SK-N-SH (cell line): ENCODE measurements at regions not wholly inside any gene's neighbourhood (a gene's known extent, or its start where the extent isn't known, plus 50 kb on each side); places are given as distances from the start of the nearest gene placed in this dataset.

Source experiments
- CTCF ChIA-PET: fragments of 300-600, 350-600 bp; formaldehyde crosslinking; extraction: SDS; loops from one replicate; lab custom pipeline; 2021; lab: Yijun Ruan, JAX
- POLR2A ChIA-PET: fragments of 350-600 bp; sonication (Branson Sonifier 250); formaldehyde crosslinking; extraction: SDS; loops from one replicate; lab custom pipeline; 2020; ENCODE audit warnings: antibody characterized with exemption, inconsistent platforms; lab: Yijun Ruan, JAX
- DNase-seq: peaks from one replicate; pipeline ENCODE4 v3.0.0; 2012
- H2AFZ ChIP-seq: fragments of 200-600 bp; sonication (generic); 2 replicates; pipeline ENCODE4 v1.8.1; 2016; ENCODE audit warnings: antibody characterized with exemption, mild to moderate bottlenecking, low read depth
- H3F3A ChIP-seq: fragments of 200-600 bp; sonication (generic); replicated peaks from 2 replicates; pipeline ENCODE3; 2016; ENCODE audit warnings: antibody characterized with exemption, mild to moderate bottlenecking; ENCODE audit not compliant: insufficient read depth
- H3K27ac ChIP-seq, 2 experiments: fragments of 200-500 bp in 1 of 2; fragments of 200-600 bp in 1 of 2; sonication (Bioruptor generic) in 1 of 2; sonication (generic), shearing (Covaris generic) in 1 of 2; 2 replicates each; pipeline versions ENCODE4 v1.5.1 to v1.6.1; 2014 to 2016; ENCODE audit warnings: low read depth in 2 of 2, inconsistent platforms in 1 of 2, low read length in 1 of 2, mild to moderate bottlenecking in 1 of 2, mixed read lengths in 1 of 2
- H3K27me3 ChIP-seq: fragments of 200-600 bp; sonication (generic), shearing (Covaris generic); 2 replicates; pipeline ENCODE4 v1.6.1; 2016; ENCODE audit warnings: mixed run types; ENCODE audit not compliant: insufficient read depth
- H3K36me3 ChIP-seq, 2 experiments: fragments of 200-500 bp in 1 of 2; fragments of 200-600 bp in 1 of 2; sonication (Bioruptor generic) in 1 of 2; sonication (generic) in 1 of 2; replicated peaks in 1 of 2; 2 replicates each; pipeline versions ENCODE3 to v1.5.1; 2014 to 2016; ENCODE audit warnings: low read length in 1 of 2, mild to moderate bottlenecking in 1 of 2; ENCODE audit not compliant: insufficient read depth in 2 of 2, control insufficient read depth in 1 of 2
- H3K4me1 ChIP-seq, 2 experiments: fragments of 200-500 bp in 1 of 2; fragments of 200-600 bp in 1 of 2; sonication (Bioruptor generic) in 1 of 2; sonication (generic), shearing (Covaris generic) in 1 of 2; 2 replicates each; pipeline versions ENCODE4 v1.5.1 to v1.6.1; 2014 to 2016; ENCODE audit warnings: low read depth in 1 of 2, low read length in 1 of 2, mixed run types in 1 of 2; ENCODE audit not compliant: insufficient read depth in 2 of 2, control insufficient read depth in 1 of 2
- H3K4me2 ChIP-seq: fragments of 200-600 bp; sonication (generic), shearing (Covaris generic); 2 replicates; pipeline ENCODE4 v1.6.1; 2017; ENCODE audit warnings: mixed run types
- H3K4me3 ChIP-seq, 2 experiments: fragments of 200-500 bp in 1 of 2; fragments of 200-600 bp in 1 of 2; sonication (Bioruptor generic) in 1 of 2; sonication (generic), shearing (Covaris generic) in 1 of 2; 2 replicates each; pipeline versions ENCODE4 v1.5.1 to v1.8.1; 2014 to 2016; ENCODE audit warnings: low read depth in 2 of 2, inconsistent platforms in 1 of 2, low read length in 1 of 2, mild to moderate bottlenecking in 1 of 2, mixed read lengths in 1 of 2, moderate library complexity in 1 of 2
- H3K79me2 ChIP-seq: fragments of 200-600 bp; sonication (generic); 2 replicates; pipeline ENCODE4 v1.8.1; 2017; ENCODE audit warnings: mild to moderate bottlenecking; ENCODE audit not compliant: insufficient read depth
- H3K9ac ChIP-seq: fragments of 200-600 bp; sonication (generic); 2 replicates; pipeline ENCODE4 v1.6.1; 2017; ENCODE audit warnings: mixed run types
- H3K9me2 ChIP-seq: fragments of 200-600 bp; sonication (generic); 2 replicates; pipeline ENCODE4 v1.6.1; 2017; ENCODE audit warnings: mixed run types
- H3K9me3 ChIP-seq: fragments of 200-600 bp; sonication (generic); 2 replicates; pipeline ENCODE4 v1.6.1; 2017; ENCODE audit warnings: mixed run types, mild to moderate bottlenecking, moderate library complexity
- H4K20me1 ChIP-seq: fragments of 200-600 bp; sonication (generic); 2 replicates; pipeline ENCODE4 v1.6.1; 2017; ENCODE audit warnings: mild to moderate bottlenecking, mixed run types; ENCODE audit not compliant: insufficient read depth
- CHD2 ChIP-seq: fragments of 150-350 bp; IDR thresholded peaks from 2 replicates; pipeline ENCODE4 v1.6.1; 2018; ENCODE audit warnings: low read length; ENCODE audit not compliant: partially characterized antibody
- CTCF ChIP-seq: fragments of 200-600 bp; sonication (generic); IDR thresholded peaks from 2 replicates; pipeline ENCODE4 v1.6.1; 2017; ENCODE audit warnings: antibody characterized with exemption, mild to moderate bottlenecking, moderate library complexity
- ELF1 ChIP-seq: IDR thresholded peaks from 2 replicates; pipeline ENCODE4 v1.4.0; 2012
- EP300 ChIP-seq, 2 experiments: IDR thresholded peaks; 2 replicates each; pipeline versions ENCODE4 v1.4.0 to v1.6.1; 2012; ENCODE audit warnings: borderline replicate concordance in 1 of 2, low read depth in 1 of 2, low read length in 1 of 2
- EZH2phosphoT487 ChIP-seq: fragments of 200-600 bp; sonication (generic); IDR thresholded peaks from 2 replicates; pipeline ENCODE4 v1.6.1; 2017; ENCODE audit warnings: low read depth, mixed run types, mild to moderate bottlenecking, antibody characterized with exemption, moderate library complexity, borderline replicate concordance
- FOXJ3 ChIP-seq: sonication (generic); formaldehyde crosslinking; IDR thresholded peaks from 2 replicates; pipeline ENCODE4 v1.5.1; 2020; ENCODE audit warnings: mild to moderate bottlenecking, missing genetic modification reagents
- GABPA ChIP-seq: IDR thresholded peaks from 2 replicates; pipeline ENCODE4 v1.4.0; 2012; ENCODE audit warnings: low read depth, mild to moderate bottlenecking
- MEF2A ChIP-seq: IDR thresholded peaks from 2 replicates; pipeline ENCODE4 v1.4.0; 2012; ENCODE audit warnings: low read depth, borderline replicate concordance
- NFIC ChIP-seq: IDR thresholded peaks from 2 replicates; pipeline ENCODE4 v1.4.0; 2012; ENCODE audit warnings: borderline replicate concordance
- NRF1 ChIP-seq: IDR thresholded peaks from 2 replicates; pipeline ENCODE4 v1.6.1; 2012; ENCODE audit warnings: low read depth, mild to moderate bottlenecking, low read length
- POLR2AphosphoS5 ChIP-seq: IDR thresholded peaks from 2 replicates; pipeline ENCODE4 v1.6.1; 2012; ENCODE audit warnings: low read depth, low read length
- RFX5 ChIP-seq: IDR thresholded peaks from 2 replicates; pipeline ENCODE4 v1.6.1; 2012; ENCODE audit warnings: mild to moderate bottlenecking, improper control_type of control experiment, low read length
- USF2 ChIP-seq: fragments of 150-350 bp; IDR thresholded peaks from 2 replicates; pipeline ENCODE4 v1.6.1; 2017; ENCODE audit warnings: antibody characterized with exemption, low read length, low read depth, borderline replicate concordance
- YY1 ChIP-seq: IDR thresholded peaks from 2 replicates; pipeline ENCODE4 v1.4.0; 2012; ENCODE audit warnings: low read depth, mild to moderate bottlenecking
- WGBS: methylation state at CpG from one replicate; pipeline ENCODE4 v1.1.6; 2017; ENCODE audit warnings: low lambda C conversion rate; 5-methylcytosine and 5-hydroxymethylcytosine counted together
- TF ChIP-seq, protein P1 (sequence below): IDR thresholded peaks from 2 replicates; pipeline ENCODE4 v1.4.0; 2012; ENCODE audit warnings: low read depth, borderline replicate concordance
- TF ChIP-seq, protein P2 (sequence below): IDR thresholded peaks from 2 replicates; pipeline ENCODE4 v1.4.0; 2012; ENCODE audit warnings: low read depth
- TF ChIP-seq, protein P3 (sequence below): IDR thresholded peaks from 2 replicates; pipeline ENCODE4; 2012
- TF ChIP-seq, protein P4 (sequence below): IDR thresholded peaks from 2 replicates; pipeline ENCODE4 v1.6.1; 2012; ENCODE audit warnings: mild to moderate bottlenecking, low read depth, low read length, moderate library complexity

DNA sequence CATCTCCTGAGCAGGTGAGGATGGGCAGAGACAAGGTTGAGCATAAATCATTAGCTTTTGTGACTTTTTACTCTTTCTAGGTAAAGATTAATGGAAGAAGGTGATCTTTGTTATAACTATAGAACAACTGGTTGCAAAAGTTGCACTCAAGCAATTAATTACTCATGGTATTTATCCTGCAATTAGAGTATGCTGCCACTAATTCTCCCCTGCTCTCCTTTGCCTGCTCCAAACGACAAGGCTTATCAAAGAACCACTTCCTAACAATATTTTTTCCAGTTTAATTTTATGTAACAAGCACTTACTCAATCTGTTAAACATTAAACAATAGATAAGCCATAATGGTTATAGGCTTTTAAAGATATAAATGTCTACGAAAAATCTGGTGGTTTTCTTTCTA lies 189.9 kb upstream of the PELI2 start:
- TF ChIP-seq USF2 (no peak), MEF2A (no peak), CTCF (no peak), YY1 (no peak), ELF1 (no peak), NFIC (no peak), NRF1 (no peak), CHD2 (no peak)
- Histone ChIP-seq H3K9me3 (no peaks in the 10 kb centered on the region), H3K9me2 (no peaks in the 10 kb centered on the region), H4K20me1 (no peaks in the 10 kb centered on the region), H3F3A (no peaks in the 10 kb centered on the region), H3K4me2 (no peak overlapping the region), H3K27me3 (no peaks in the 10 kb centered on the region), H3K27ac (no peak overlapping the region), H3K9ac (no peak overlapping the region), H3K36me3 (no peaks in the 10 kb centered on the region), H3K4me3 (no peak overlapping the region), H3K79me2 (no peaks in the 10 kb centered on the region), H3K4me1 (no peaks in the 10 kb centered on the region), H2AFZ (no peak overlapping the region)
- 2% methylated on average over 2 of the region's 2 CpGs for WGBS
- ChIA-PET CTCF (no interaction called here), POLR2A (no interaction called here)
- DNase-seq, result no peak

DNA sequence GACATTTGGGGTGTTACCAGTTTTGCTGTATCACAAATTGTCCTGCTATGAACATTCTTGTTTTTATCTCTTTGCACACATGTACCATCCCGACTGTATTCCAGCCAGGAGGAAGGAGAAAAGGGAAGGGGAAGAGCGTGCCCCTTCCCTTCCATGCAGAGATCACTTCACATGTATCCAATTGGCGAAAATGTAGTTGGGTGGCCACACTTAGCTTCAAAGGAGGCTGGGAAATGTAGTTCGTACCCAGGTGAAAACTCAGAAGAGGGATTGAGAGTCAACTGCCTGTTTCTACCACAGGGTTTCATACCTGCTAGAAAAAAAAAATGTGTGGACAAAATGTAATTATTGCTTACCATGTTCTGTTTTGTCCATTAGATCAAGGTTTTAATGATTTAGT lies 189.1 kb upstream of the PELI2 start:
- no peaks in the 10 kb centered on the region for H3K9me2 ChIP-seq
- H3K27ac ChIP-seq, result no peak overlapping the region
- TF ChIP-seq FOXJ3 (CRISPR knock-in tag) (no peak), NRF1 (no peak), POLR2AphosphoS5 (no peak), USF2 (no peak), RFX5 (no peak), EP300 (IDR thresholded peaks at IDR 0.05; ENCODE audit: borderline replicate concordance in 1 of 2, low read depth in 1 of 2, low read length in 1 of 2) (no peak), ELF1 (no peak), GABPA (no peak), EZH2phosphoT487 (no peak), MEF2A (no peak), CHD2 (no peak)
- TF ChIP-seq, protein P1, sequence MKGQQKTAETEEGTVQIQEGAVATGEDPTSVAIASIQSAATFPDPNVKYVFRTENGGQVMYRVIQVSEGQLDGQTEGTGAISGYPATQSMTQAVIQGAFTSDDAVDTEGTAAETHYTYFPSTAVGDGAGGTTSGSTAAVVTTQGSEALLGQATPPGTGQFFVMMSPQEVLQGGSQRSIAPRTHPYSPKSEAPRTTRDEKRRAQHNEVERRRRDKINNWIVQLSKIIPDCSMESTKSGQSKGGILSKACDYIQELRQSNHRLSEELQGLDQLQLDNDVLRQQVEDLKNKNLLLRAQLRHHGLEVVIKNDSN, result no peak
- TF ChIP-seq, protein P2, sequence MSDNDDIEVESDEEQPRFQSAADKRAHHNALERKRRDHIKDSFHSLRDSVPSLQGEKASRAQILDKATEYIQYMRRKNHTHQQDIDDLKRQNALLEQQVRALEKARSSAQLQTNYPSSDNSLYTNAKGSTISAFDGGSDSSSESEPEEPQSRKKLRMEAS, result no peak
- TF ChIP-seq, protein P3, sequence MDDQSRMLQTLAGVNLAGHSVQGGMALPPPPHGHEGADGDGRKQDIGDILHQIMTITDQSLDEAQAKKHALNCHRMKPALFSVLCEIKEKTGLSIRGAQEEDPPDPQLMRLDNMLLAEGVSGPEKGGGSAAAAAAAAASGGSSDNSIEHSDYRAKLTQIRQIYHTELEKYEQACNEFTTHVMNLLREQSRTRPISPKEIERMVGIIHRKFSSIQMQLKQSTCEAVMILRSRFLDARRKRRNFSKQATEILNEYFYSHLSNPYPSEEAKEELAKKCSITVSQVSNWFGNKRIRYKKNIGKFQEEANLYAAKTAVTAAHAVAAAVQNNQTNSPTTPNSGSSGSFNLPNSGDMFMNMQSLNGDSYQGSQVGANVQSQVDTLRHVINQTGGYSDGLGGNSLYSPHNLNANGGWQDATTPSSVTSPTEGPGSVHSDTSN, result no peak
- TF ChIP-seq, protein P4, sequence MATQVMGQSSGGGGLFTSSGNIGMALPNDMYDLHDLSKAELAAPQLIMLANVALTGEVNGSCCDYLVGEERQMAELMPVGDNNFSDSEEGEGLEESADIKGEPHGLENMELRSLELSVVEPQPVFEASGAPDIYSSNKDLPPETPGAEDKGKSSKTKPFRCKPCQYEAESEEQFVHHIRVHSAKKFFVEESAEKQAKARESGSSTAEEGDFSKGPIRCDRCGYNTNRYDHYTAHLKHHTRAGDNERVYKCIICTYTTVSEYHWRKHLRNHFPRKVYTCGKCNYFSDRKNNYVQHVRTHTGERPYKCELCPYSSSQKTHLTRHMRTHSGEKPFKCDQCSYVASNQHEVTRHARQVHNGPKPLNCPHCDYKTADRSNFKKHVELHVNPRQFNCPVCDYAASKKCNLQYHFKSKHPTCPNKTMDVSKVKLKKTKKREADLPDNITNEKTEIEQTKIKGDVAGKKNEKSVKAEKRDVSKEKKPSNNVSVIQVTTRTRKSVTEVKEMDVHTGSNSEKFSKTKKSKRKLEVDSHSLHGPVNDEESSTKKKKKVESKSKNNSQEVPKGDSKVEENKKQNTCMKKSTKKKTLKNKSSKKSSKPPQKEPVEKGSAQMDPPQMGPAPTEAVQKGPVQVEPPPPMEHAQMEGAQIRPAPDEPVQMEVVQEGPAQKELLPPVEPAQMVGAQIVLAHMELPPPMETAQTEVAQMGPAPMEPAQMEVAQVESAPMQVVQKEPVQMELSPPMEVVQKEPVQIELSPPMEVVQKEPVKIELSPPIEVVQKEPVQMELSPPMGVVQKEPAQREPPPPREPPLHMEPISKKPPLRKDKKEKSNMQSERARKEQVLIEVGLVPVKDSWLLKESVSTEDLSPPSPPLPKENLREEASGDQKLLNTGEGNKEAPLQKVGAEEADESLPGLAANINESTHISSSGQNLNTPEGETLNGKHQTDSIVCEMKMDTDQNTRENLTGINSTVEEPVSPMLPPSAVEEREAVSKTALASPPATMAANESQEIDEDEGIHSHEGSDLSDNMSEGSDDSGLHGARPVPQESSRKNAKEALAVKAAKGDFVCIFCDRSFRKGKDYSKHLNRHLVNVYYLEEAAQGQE, result no peak
- peak; percentile 14 for DNase-seq
- H4K20me1 ChIP-seq, result no peaks in the 10 kb centered on the region
- H3F3A ChIP-seq, result no peaks in the 10 kb centered on the region
- no peaks in the 10 kb centered on the region for H3K27me3 ChIP-seq
- H3K4me3 ChIP-seq, result no peak overlapping the region
- ChIA-PET POLR2A (no interaction called here), CTCF (no interaction called here)
- H2AFZ ChIP-seq, result no peak overlapping the region
- no peaks in the 10 kb centered on the region for H3K4me1 ChIP-seq
- no peaks in the 10 kb centered on the region for H3K9me3 ChIP-seq
- WGBS, result 9% methylated on average over 4 of the region's 4 CpGs
- H3K4me2 ChIP-seq, result no peak overlapping the region
- no peaks in the 10 kb centered on the region for H3K79me2 ChIP-seq
- no peaks in the 10 kb centered on the region for H3K36me3 ChIP-seq
- H3K9ac ChIP-seq, result no peak overlapping the region
